Prostate gland (tissue), 2 donors: ENCODE measurements at regions not wholly inside any gene's neighbourhood (a gene's known extent, or its start where the extent isn't known, plus 50 kb on each side); places are given as distances from the start of the nearest gene placed in this dataset.

Experiments
- POLR2A ChIP-seq: fragments of 450-650 bp; IDR thresholded peaks from one replicate; pipeline ENCODE4 v1.6.1; 2016; ENCODE audit warnings: antibody characterized with exemption, mild to moderate bottlenecking
- TF ChIP-seq, protein P1 (sequence below), 4 experiments: fragments of 200-600 bp in 2 of 4; fragments of 450-650 bp in 2 of 4; sonication (generic) in 2 of 4; IDR thresholded peaks; 1 replicate in 3 of 4; 2 replicates in 1 of 4; pipeline ENCODE4 v1.5.1; 2016 to 2019; ENCODE audit warnings: antibody characterized with exemption in 4 of 4, mild to moderate bottlenecking in 2 of 4, moderate library complexity in 2 of 4

DNA sequence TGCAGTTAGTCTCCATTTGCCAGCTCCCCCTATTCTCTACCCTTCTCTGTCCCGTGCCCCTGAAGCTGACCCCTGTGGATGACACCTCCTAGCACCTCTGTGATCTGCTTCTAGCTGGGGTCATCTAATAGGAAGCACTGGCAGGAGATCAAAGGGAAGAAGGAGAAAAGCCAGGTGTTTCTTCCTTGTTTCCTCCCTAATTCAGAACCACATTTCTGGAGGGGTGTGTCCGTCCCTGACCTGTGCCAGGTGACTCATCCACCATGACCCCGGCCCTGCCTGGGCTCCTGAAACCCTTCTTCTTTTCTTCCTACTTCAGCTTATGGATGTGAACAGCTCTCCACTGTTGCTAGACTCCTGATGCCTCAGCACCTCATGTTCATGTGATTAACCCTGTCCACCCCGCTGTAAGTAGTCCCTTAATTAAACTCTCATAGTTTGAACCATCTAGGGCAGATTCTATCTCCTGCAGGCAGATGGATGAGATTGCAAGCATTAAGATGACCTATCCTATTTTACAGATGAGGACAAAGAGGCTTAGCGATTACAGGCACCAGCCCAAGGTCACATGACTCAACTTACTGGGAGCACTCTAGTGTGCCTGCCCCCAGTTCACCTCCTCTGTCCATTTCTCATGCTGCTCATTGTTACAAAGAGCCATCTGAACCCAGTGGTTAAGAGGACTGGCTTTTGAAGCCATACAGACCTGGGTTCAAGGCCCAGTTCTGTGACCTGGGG is 770.5 kb downstream of the MED13L start:
- TF ChIP-seq, protein P1, sequence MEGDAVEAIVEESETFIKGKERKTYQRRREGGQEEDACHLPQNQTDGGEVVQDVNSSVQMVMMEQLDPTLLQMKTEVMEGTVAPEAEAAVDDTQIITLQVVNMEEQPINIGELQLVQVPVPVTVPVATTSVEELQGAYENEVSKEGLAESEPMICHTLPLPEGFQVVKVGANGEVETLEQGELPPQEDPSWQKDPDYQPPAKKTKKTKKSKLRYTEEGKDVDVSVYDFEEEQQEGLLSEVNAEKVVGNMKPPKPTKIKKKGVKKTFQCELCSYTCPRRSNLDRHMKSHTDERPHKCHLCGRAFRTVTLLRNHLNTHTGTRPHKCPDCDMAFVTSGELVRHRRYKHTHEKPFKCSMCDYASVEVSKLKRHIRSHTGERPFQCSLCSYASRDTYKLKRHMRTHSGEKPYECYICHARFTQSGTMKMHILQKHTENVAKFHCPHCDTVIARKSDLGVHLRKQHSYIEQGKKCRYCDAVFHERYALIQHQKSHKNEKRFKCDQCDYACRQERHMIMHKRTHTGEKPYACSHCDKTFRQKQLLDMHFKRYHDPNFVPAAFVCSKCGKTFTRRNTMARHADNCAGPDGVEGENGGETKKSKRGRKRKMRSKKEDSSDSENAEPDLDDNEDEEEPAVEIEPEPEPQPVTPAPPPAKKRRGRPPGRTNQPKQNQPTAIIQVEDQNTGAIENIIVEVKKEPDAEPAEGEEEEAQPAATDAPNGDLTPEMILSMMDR (IDR thresholded peaks at IDR 0.05), result no peak
- no peak for TF ChIP-seq POLR2A
